Endothelial cell of umbilical vein (primary cell): ENCODE measurements at regions not wholly inside any gene's neighbourhood (a gene's known extent, or its start where the extent isn't known, plus 50 kb on each side); places are given as distances from the start of the nearest gene placed in this dataset.

Experiments
- BruUV-seq: library from RNA; stranded (reverse); fragments of 400-500 nt; replicated peaks from 2 replicates; lab custom pipeline; 2021; lab: Mats Ljungman, UMichigan
- CTCF ChIA-PET: fragments of 300-600, 350-600 bp; sonication (Branson Sonifier 250); formaldehyde crosslinking; loops from one replicate; lab custom pipeline; 2021; ENCODE audit warnings: antibody characterized with exemption, inconsistent platforms; lab: Charles Lee
- POLR2A ChIA-PET: fragments of 300-600, 350-600 bp; sonication (Branson Sonifier 250); formaldehyde crosslinking; loops from one replicate; lab custom pipeline; 2021; ENCODE audit warnings: antibody characterized with exemption, inconsistent platforms; lab: Charles Lee
- DNase-seq: peaks from one replicate; pipeline ENCODE4 v3.0.0-alpha.2; 2011; ENCODE audit warnings: low read depth, low spot score
- FAIRE-seq: peaks from 2 replicates; lab custom pipeline; 2011; peaks lifted over from hg19 to GRCh38; lab: Jason Lieb, UNC
- H2AFZ ChIP-seq: 2 replicates; pipeline ENCODE4 v1.6.0; 2012; ENCODE audit warnings: low read depth, low read length, control low read depth, inconsistent platforms
- H3K27ac ChIP-seq: 2 replicates; pipeline ENCODE4 v1.5.1; 2011; ENCODE audit warnings: low read depth, mild to moderate bottlenecking, control low read depth, low read length, moderate library complexity; ENCODE audit not compliant: insufficient read depth
- H3K27me3 ChIP-seq, 2 experiments: 2 replicates each; pipeline versions ENCODE4 v1.6.0 to v1.6.1; 2011; ENCODE audit warnings: low read length in 2 of 2, mixed read lengths in 1 of 2; ENCODE audit not compliant: control insufficient read depth in 2 of 2, insufficient read depth in 2 of 2
- H3K36me3 ChIP-seq, 2 experiments: 2 replicates in 1 of 2; 3 replicates in 1 of 2; pipeline ENCODE4 v1.5.1; 2011; ENCODE audit warnings: low read length in 2 of 2, mild to moderate bottlenecking in 1 of 2, moderate library complexity in 1 of 2; ENCODE audit not compliant: control insufficient read depth in 2 of 2, insufficient read depth in 2 of 2; ENCODE audit errors: extremely low read depth in 1 of 2
- H3K4me1 ChIP-seq: 3 replicates; pipeline ENCODE4 v1.5.1; 2011; ENCODE audit warnings: mild to moderate bottlenecking, low read length; ENCODE audit not compliant: control insufficient read depth, insufficient read depth; ENCODE audit errors: extremely low read depth
- H3K4me2 ChIP-seq: 2 replicates; pipeline ENCODE4 v1.6.1; 2011; ENCODE audit warnings: low read length, control low read depth, mixed read lengths; ENCODE audit not compliant: insufficient read depth
- H3K4me3 ChIP-seq, 3 experiments: fragments of 200-600 bp in 1 of 3; sonication (generic), shearing (Covaris generic) in 1 of 3; replicated peaks in 1 of 3; 2 replicates each; pipeline ENCODE4 v1.5.1; 2011 to 2016; ENCODE audit warnings: control low read depth in 3 of 3, low read length in 3 of 3, mild to moderate bottlenecking in 2 of 3, inconsistent platforms in 1 of 3, low read depth in 1 of 3, moderate library complexity in 1 of 3; ENCODE audit not compliant: insufficient read depth in 1 of 3
- H3K79me2 ChIP-seq: 2 replicates; pipeline ENCODE4 v1.6.0; 2012; ENCODE audit warnings: low read length, inconsistent platforms; ENCODE audit not compliant: control insufficient read depth, insufficient read depth
- H3K9ac ChIP-seq: replicated peaks from 2 replicates; pipeline ENCODE3; 2011; ENCODE audit warnings: low read length, control low read depth; ENCODE audit not compliant: insufficient read depth; ENCODE audit errors: extremely low read depth
- H3K9me1 ChIP-seq: replicated peaks from 3 replicates; pipeline ENCODE4 v1.6.0; 2011; ENCODE audit warnings: mild to moderate bottlenecking, low read length; ENCODE audit not compliant: control insufficient read depth, insufficient read depth; ENCODE audit errors: extremely low read depth
- H3K9me3 ChIP-seq: replicated peaks from 2 replicates; pipeline ENCODE4 v1.5.1; 2012; ENCODE audit warnings: low read length, inconsistent platforms; ENCODE audit not compliant: control insufficient read depth, insufficient read depth
- H4K20me1 ChIP-seq: replicated peaks from 2 replicates; pipeline ENCODE3; 2011; ENCODE audit warnings: mild to moderate bottlenecking, low read length; ENCODE audit not compliant: control insufficient read depth, insufficient read depth; ENCODE audit errors: extremely low read depth
- EZH2 ChIP-seq: IDR thresholded peaks from 2 replicates; pipeline ENCODE4 v1.6.1; 2012; ENCODE audit warnings: borderline replicate concordance, low read depth, mild to moderate bottlenecking, moderate library complexity, low read length, inconsistent platforms; ENCODE audit not compliant: severe bottlenecking
- FOS ChIP-seq: IDR thresholded peaks from 2 replicates; pipeline ENCODE4 v1.6.1; 2011; ENCODE audit warnings: mild to moderate bottlenecking, low read length, moderate library complexity, borderline replicate concordance; ENCODE audit not compliant: insufficient read depth
- GATA2 ChIP-seq: IDR thresholded peaks from 2 replicates; pipeline ENCODE4 v1.7.0; 2011; ENCODE audit warnings: low read depth, mild to moderate bottlenecking, moderate library complexity, mixed read lengths, low read length; ENCODE audit not compliant: insufficient read length, insufficient read depth
- JUN ChIP-seq: IDR thresholded peaks from 2 replicates; pipeline ENCODE4 v1.6.1; 2011; ENCODE audit warnings: borderline replicate concordance, low read depth; ENCODE audit not compliant: insufficient read length, insufficient read depth
- MYC ChIP-seq: IDR thresholded peaks from one replicate; pipeline ENCODE4 v1.6.1; 2011; ENCODE audit warnings: mild to moderate bottlenecking, low read depth, low read length
- POLR2A ChIP-seq: IDR thresholded peaks from 2 replicates; pipeline ENCODE4 v1.6.1; 2012; ENCODE audit warnings: low read depth, mild to moderate bottlenecking, control low read depth, low read length
- POLR2AphosphoS5 ChIP-seq: IDR thresholded peaks from 2 replicates; pipeline ENCODE4 v1.6.1; 2012; ENCODE audit warnings: low read depth, mild to moderate bottlenecking, control low read depth, low read length, moderate library complexity; ENCODE audit not compliant: insufficient read depth
- dilution Hi-C: fragments of 300-500 bp; cut with MboI; formaldehyde crosslinking; loops from one replicate; pipeline ENCODE4 v1.15.0; 2019; ENCODE audit warnings: low sequenced_read_pairs; ENCODE audit not compliant: extremely low pct_ligation_motif_present
- intact Hi-C: fragments of 100-400 bp; cut with micrococcal nuclease; formaldehyde crosslinking; loops from one replicate; pipeline ENCODE4 v1.10.0; 2022
- TF ChIP-seq, protein P1 (sequence below), 2 donors: IDR thresholded peaks; 1 replicate in 1 of 2; 2 replicates in 1 of 2; pipeline ENCODE4 v1.5.1; 2011; ENCODE audit warnings: low read length in 2 of 2, mild to moderate bottlenecking in 2 of 2, moderate library complexity in 2 of 2, control low read depth in 1 of 2, inconsistent platforms in 1 of 2, low read depth in 1 of 2; ENCODE audit not compliant: insufficient read depth in 1 of 2; ENCODE audit errors: extremely low read depth in 1 of 2
- TF ChIP-seq, protein P2 (sequence below): IDR thresholded peaks from 2 replicates; pipeline ENCODE4 v1.6.1; 2011; ENCODE audit not compliant: insufficient read depth, insufficient read length

DNA sequence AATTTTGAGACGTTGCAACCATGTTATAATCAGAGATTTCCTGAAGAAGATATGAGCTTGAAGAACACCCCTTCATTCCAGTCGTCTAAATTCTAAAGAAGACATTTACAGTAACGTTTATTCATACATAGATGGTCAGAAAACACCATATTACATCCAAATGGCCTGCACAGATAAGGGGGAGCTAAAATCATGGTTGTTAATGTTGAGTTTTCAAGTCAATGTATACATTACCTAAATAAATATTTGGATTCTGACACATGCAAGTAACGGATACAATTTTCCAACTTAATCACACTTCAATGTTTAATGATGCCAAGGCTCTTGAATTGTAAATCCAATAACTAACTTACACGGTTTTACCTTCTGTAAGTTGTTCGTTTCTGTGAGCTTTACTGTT, 318.4 kb downstream of the SLC6A15 start:
- H3K36me3 ChIP-seq: no peaks in the 10 kb centered on the region
- no peaks in the 10 kb centered on the region for H3K9me1 ChIP-seq
- no peak for FAIRE-seq
- no peaks in the 10 kb centered on the region for H4K20me1 ChIP-seq
- H3K9me3 ChIP-seq: no peaks in the 10 kb centered on the region
- CTCF ChIA-PET: no interaction called here
- TF ChIP-seq GATA2: no peak
- TF ChIP-seq, protein P1, sequence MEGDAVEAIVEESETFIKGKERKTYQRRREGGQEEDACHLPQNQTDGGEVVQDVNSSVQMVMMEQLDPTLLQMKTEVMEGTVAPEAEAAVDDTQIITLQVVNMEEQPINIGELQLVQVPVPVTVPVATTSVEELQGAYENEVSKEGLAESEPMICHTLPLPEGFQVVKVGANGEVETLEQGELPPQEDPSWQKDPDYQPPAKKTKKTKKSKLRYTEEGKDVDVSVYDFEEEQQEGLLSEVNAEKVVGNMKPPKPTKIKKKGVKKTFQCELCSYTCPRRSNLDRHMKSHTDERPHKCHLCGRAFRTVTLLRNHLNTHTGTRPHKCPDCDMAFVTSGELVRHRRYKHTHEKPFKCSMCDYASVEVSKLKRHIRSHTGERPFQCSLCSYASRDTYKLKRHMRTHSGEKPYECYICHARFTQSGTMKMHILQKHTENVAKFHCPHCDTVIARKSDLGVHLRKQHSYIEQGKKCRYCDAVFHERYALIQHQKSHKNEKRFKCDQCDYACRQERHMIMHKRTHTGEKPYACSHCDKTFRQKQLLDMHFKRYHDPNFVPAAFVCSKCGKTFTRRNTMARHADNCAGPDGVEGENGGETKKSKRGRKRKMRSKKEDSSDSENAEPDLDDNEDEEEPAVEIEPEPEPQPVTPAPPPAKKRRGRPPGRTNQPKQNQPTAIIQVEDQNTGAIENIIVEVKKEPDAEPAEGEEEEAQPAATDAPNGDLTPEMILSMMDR (IDR thresholded peaks at IDR 0.05; ENCODE audit: extremely low read depth in 1 of 2, insufficient read depth in 1 of 2, low read depth in 1 of 2, low read length in 2 of 2): no peak
- TF ChIP-seq POLR2A: no peak
- no peak for TF ChIP-seq EZH2
- no peak for TF ChIP-seq JUN
- TF ChIP-seq, protein P2, sequence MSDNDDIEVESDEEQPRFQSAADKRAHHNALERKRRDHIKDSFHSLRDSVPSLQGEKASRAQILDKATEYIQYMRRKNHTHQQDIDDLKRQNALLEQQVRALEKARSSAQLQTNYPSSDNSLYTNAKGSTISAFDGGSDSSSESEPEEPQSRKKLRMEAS: no peak
- TF ChIP-seq MYC: no peak
- no peak for TF ChIP-seq POLR2AphosphoS5
- TF ChIP-seq FOS: no peak
- DNase-seq: no peak
- no peaks in the 10 kb centered on the region for H3K4me1 ChIP-seq
- POLR2A ChIA-PET: no interaction called here
- H3K27ac ChIP-seq: no peak overlapping the region
- no peak overlapping the region for H3K4me2 ChIP-seq
- no peaks in the 10 kb centered on the region for H3K27me3 ChIP-seq
- H3K79me2 ChIP-seq: no peaks in the 10 kb centered on the region
- intact Hi-C loops: no loop called here
- H3K4me3 ChIP-seq: no peak overlapping the region
- BruUV-seq: no TSS peak
- H2AFZ ChIP-seq: no peak overlapping the region
- H3K9ac ChIP-seq: no peak overlapping the region
- dilution Hi-C loops: no loop called here
